Sigmoid colon (tissue), 6 donors: ENCODE measurements at regions not wholly inside any gene's neighbourhood (a gene's known extent, or its start where the extent isn't known, plus 50 kb on each side); places are given as distances from the start of the nearest gene placed in this dataset.

Experiments used
- DNase-seq: peaks from one replicate; pipeline ENCODE4 v3.0.0-alpha.2; 2019
- H3K27ac ChIP-seq, 4 donors: fragments of 200-600 bp; sonication (generic); one replicate each; pipeline ENCODE4 v1.5.1; 2016 to 2019; ENCODE audit warnings: mild to moderate bottlenecking in 1 of 4
- H3K27me3 ChIP-seq, 3 donors: fragments of 200-600 bp; sonication (generic); one replicate each; pipeline ENCODE4 v1.5.1; 2019; ENCODE audit warnings: mild to moderate bottlenecking in 1 of 3
- H3K36me3 ChIP-seq, 4 donors: fragments of 200-600 bp; sonication (generic); one replicate each; pipeline ENCODE4 v1.5.1; 2016 to 2019
- H3K4me1 ChIP-seq, 4 donors: fragments of 200-600 bp; sonication (generic); one replicate each; pipeline ENCODE4 v1.5.1; 2017 to 2019
- H3K4me3 ChIP-seq, 4 donors: fragments of 200-600 bp; sonication (generic); one replicate each; pipeline ENCODE4 v1.5.1; 2017 to 2019; ENCODE audit warnings: mild to moderate bottlenecking in 2 of 4, moderate library complexity in 1 of 4
- H3K9me3 ChIP-seq, 4 donors: fragments of 200-600 bp in 3 of 4; sonication (generic) in 3 of 4; one replicate each; pipeline versions ENCODE4 v1.5.1 to v1.6.1; 2013 to 2019
- EP300 ChIP-seq, 4 donors: sonication (generic); formaldehyde crosslinking; IDR thresholded peaks; one replicate each; pipeline ENCODE4 v1.6.1; 2017; ENCODE audit warnings: antibody characterized with exemption in 4 of 4
- POLR2A ChIP-seq, 2 donors: fragments of 450-650 bp; IDR thresholded peaks; one replicate each; pipeline ENCODE4 v1.6.1; 2016; ENCODE audit warnings: antibody characterized with exemption in 2 of 2, mild to moderate bottlenecking in 2 of 2, moderate library complexity in 2 of 2
- POLR2AphosphoS5 ChIP-seq, 4 donors: sonication (generic); formaldehyde crosslinking; IDR thresholded peaks; one replicate each; pipeline ENCODE4 v1.6.1; 2017; ENCODE audit warnings: antibody characterized with exemption in 4 of 4
- WGBS, 2 donors: extraction: QIAGEN DNeasy Blood & Tissue Kit; methylation state at CpG; one replicate each; pipeline ENCODE4 v1.1.7; 2013; 5-methylcytosine and 5-hydroxymethylcytosine counted together
- intact Hi-C: fragments of 100-400 bp; cut with DNase I; formaldehyde crosslinking; loops from one replicate; pipeline ENCODE4 v1.15.1; 2023
- TF ChIP-seq, protein P1 (sequence below), 4 experiments: fragments of 450-650 bp in 3 of 4; fragments of 200-600 bp in 1 of 4; IDR thresholded peaks; one replicate each; pipeline ENCODE4 v1.5.1; 2016 to 2019; ENCODE audit warnings: antibody characterized with exemption in 4 of 4, mild to moderate bottlenecking in 3 of 4, moderate library complexity in 2 of 4
- donor health status: healthy with polysubstance abuse.
- donor health status: healthy.

DNA sequence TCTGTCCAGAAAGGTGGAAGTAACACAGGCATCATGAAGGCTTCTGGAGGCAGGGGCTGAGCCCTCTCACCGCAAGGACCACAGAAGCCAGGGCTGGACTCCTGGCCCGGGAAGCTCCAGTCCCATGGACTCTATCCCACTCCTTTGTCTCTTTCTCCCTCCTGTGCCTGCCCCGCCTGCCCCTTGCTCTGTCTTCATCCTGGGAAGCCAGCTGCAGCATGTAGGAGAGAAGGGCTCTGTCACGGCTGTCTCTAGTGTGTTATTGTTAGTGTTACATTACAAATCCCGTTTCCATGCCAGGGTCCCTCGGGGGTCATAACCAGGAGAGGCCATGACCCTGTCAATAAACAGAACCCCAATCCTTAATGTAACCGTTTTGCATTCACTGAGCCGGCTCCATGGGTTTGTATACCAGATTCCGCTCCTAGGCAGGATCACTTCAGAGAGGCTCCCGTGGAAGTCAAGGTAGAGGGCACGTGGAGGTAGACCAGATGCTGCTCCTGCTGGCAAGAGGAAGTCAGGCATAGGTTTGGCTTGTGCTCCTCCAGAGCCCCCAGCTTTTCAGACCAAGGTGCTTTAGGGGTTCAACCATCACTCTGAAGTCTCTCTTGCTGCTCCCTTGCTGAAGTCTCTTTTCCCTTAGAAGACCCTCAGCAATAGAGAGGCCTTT lies 293.2 kb downstream of the ETS1 start:
- intact Hi-C loops = loop anchor here (5.0 kb wide), 1 partner anchor 538 kb away; no protein-coding TSS in a partner anchor
- TF ChIP-seq EP300 (IDR thresholded peaks at IDR 0.05) = no peak
- no peak for TF ChIP-seq POLR2AphosphoS5 (IDR thresholded peaks at IDR 0.05)
- TF ChIP-seq, protein P1, sequence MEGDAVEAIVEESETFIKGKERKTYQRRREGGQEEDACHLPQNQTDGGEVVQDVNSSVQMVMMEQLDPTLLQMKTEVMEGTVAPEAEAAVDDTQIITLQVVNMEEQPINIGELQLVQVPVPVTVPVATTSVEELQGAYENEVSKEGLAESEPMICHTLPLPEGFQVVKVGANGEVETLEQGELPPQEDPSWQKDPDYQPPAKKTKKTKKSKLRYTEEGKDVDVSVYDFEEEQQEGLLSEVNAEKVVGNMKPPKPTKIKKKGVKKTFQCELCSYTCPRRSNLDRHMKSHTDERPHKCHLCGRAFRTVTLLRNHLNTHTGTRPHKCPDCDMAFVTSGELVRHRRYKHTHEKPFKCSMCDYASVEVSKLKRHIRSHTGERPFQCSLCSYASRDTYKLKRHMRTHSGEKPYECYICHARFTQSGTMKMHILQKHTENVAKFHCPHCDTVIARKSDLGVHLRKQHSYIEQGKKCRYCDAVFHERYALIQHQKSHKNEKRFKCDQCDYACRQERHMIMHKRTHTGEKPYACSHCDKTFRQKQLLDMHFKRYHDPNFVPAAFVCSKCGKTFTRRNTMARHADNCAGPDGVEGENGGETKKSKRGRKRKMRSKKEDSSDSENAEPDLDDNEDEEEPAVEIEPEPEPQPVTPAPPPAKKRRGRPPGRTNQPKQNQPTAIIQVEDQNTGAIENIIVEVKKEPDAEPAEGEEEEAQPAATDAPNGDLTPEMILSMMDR (IDR thresholded peaks at IDR 0.05) = no peak
- TF ChIP-seq POLR2A (IDR thresholded peaks at IDR 0.05) = no peak
- H3K27me3 ChIP-seq = no peaks in the 10 kb centered on the region
- H3K4me3 ChIP-seq = no peak overlapping the region
- peaks cover 0 to 37% (median 18%) of the 10 kb centered on the region in 4 donors for H3K4me1 ChIP-seq
- WGBS, 2 donors = 81 to 82% methylated on average over 11 of the region's 11 CpGs
- H3K27ac ChIP-seq = no peak overlapping the region
- H3K36me3 ChIP-seq = no peaks in the 10 kb centered on the region
- DNase-seq = no peak
- no peaks in the 10 kb centered on the region for H3K9me3 ChIP-seq

DNA sequence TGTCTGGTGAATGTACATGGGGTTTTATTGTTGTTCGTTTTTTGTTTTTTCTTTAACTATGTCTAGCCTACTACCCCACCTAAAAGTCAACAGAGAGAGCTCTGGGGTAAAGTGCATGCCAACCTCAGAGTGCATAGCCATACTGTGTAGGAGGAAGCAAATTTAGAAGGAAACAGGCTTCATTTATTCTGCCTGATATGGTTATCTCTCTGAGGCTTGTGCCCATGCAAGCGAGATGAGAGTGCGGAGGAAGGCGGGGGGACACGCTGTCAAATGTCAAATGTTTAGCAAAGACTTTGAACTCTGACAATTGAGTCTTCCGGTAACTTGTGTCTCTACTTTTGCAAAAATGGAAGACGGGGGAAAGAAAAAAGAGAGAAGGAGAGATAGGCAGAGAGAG lies 295.5 kb downstream of the ETS1 start:
- intact Hi-C loops = loop anchor here (5.0 kb wide), 1 partner anchor 540 kb away; no protein-coding TSS in a partner anchor

DNA sequence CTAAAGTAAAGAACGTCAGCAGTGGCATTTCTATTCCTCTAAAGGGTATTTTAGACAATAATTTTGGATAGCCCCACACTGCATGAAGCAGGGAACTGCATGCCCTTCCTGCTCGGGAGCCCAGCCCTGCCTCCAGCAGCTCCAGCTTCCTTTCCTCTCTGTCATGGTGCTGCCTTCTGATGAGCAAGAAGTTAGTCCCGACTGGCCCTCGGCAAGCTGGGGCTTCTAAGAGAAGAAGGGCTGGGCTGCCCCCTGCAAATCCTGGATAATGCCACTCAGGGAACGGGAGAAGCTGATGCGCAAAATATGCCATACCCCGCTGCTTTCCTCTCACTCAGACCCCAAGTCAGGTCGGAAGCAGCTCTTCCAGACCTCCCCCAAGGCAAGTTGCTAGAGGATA lies 296.4 kb downstream of the ETS1 start:
- Histone ChIP-seq H3K9me3 (no peaks in the 10 kb centered on the region), H3K27me3 (no peaks in the 10 kb centered on the region), H3K27ac (peak overlapping the region in 1 of 4 donors; percentile 64), H3K4me1 (peaks cover 0 to 23% (median 15%) of the 10 kb centered on the region in 4 donors), H3K36me3 (no peaks in the 10 kb centered on the region), H3K4me3 (no peak overlapping the region)
- TF ChIP-seq, protein P1 (IDR thresholded peaks at IDR 0.05) = no peak
- TF ChIP-seq EP300 (IDR thresholded peaks at IDR 0.05) = no peak
- TF ChIP-seq POLR2A (IDR thresholded peaks at IDR 0.05) = no peak
- no peak for TF ChIP-seq POLR2AphosphoS5 (IDR thresholded peaks at IDR 0.05)
- intact Hi-C loops = loop anchor here (5.0 kb wide), 1 partner anchor 541 kb away; no protein-coding TSS in a partner anchor
- 78 to 80% methylated on average over 8 of the region's 8 CpGs for WGBS, 2 donors
- DNase-seq = no peak

More for the DNA sequence above, 295.5 kb downstream of the ETS1 start:
- no peak for TF ChIP-seq POLR2A (IDR thresholded peaks at IDR 0.05)
- no peak for TF ChIP-seq EP300 (IDR thresholded peaks at IDR 0.05)
- TF ChIP-seq, protein P1 (IDR thresholded peaks at IDR 0.05) = no peak
- no peak for TF ChIP-seq POLR2AphosphoS5 (IDR thresholded peaks at IDR 0.05)
- Histone ChIP-seq H3K4me3 (no peak overlapping the region), H3K36me3 (no peaks in the 10 kb centered on the region), H3K27me3 (no peaks in the 10 kb centered on the region), H3K4me1 (peaks cover 0 to 23% (median 16%) of the 10 kb centered on the region in 4 donors), H3K9me3 (no peaks in the 10 kb centered on the region), H3K27ac (no peak overlapping the region)
- WGBS, 2 donors = 14 to 33% methylated on average over 7 of the region's 7 CpGs
- no peak for DNase-seq

DNA sequence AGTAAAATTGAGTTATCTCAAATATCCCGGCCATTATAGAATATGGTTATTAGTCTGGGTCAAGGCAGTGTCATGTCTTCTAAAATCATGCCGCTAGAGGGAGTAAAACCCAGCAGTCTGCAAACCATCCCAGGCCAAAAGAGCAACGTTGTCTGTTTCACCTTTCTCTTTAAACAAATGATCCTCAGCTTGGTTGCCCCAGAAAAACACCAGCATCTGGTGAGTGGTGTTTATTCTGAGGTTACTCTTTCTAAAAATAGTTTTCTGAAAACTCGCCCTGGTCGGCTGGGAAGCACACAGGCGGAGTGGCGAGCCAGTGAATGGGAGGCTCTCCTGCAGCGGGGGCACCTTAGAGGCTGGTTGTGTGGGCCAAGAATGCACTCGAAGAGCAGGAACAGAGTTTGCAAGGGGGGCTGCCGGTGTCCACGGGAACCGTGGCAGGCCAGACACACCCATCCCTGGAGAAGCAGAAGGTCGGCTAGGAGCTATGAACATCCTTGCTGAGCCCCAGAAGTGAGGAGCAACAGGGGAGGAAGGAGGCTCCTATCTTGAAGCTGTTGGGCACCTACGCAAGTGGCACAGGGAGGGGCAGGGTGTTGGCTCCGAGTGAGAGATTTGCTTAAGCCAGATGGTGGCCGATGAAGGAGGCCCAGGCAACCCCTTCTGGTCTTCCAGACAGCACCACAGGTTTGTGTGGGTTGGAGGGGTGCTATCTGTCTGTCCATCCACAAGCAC lies 297.1 kb downstream of the ETS1 start:
- intact Hi-C loops = loop anchor here (1.0 to 5.0 kb wide), 3 partner anchors 232 to 542 kb away; no protein-coding TSS in a partner anchor
- Histone ChIP-seq H3K4me3 (peak overlapping the region in 2 of 4 donors; percentile 22 to 25), H3K36me3 (no peaks in the 10 kb centered on the region), H3K27ac (peak overlapping the region; percentile 30 to 68 (median 54)), H3K27me3 (no peaks in the 10 kb centered on the region), H3K9me3 (no peaks in the 10 kb centered on the region), H3K4me1 (peaks cover 0 to 21% (median 15%) of the 10 kb centered on the region in 4 donors)
- TF ChIP-seq POLR2A (IDR thresholded peaks at IDR 0.05) = no peak
- TF ChIP-seq EP300 (IDR thresholded peaks at IDR 0.05) = no peak
- TF ChIP-seq, protein P1 (IDR thresholded peaks at IDR 0.05) = peak; percentile 80 to 85 (median 84)
- TF ChIP-seq POLR2AphosphoS5 (IDR thresholded peaks at IDR 0.05) = peak in 3 of 4 donors; percentile 44 to 49 (median 47)
- 6 to 9% methylated on average over 16 of the region's 16 CpGs for WGBS, 2 donors
- DNase-seq = peak; percentile 78
